ENCODE measurements at regions not wholly inside any gene's neighbourhood (a gene's known extent, or its start where the extent isn't known, plus 50 kb on each side); places are given as distances from the start of the nearest gene placed in this dataset.

- no peak for DNase-seq
Measured at GRCh38 chr10:129365767-129366402, 101.2 kb upstream of the MGMT start.

GRCh38 chr10:129366450-129366849, 100.6 kb upstream of the MGMT start:
- no peak for DNase-seq

DNA sequence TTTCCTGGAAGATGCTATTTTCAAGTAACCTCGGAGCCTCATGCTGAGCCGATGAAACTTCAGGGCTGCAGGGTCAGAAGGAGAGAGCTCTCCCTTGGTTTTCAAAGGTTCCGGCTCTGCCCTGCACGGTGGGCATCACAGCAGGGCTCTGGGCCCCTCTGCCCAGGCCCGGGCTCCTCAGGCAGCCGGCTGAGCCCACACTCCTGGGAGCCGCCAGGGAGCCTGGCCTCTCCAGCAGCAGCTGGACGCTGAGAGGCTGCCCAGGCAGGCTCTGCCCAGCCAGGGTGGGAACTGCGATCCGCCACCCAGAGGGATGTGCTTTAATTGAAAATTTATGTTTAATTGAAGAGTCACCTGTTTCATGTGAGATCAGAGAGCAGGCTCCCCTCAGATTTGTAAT, 97.5 kb upstream of the MGMT start:
- no peak for DNase-seq

GRCh38 chr10:129371541-129371940, 95.5 kb upstream of the MGMT start:
- DNase-seq: no peak

- DNase-seq: no peak
Measured at GRCh38 chr10:129372172-129372571, 94.9 kb upstream of the MGMT start.

- no peak for DNase-seq
Measured at GRCh38 chr10:129373231-129373630, 93.8 kb upstream of the MGMT start.

- DNase-seq: no peak
Measured at GRCh38 chr10:129373718-129374117, 93.3 kb upstream of the MGMT start.

DNA sequence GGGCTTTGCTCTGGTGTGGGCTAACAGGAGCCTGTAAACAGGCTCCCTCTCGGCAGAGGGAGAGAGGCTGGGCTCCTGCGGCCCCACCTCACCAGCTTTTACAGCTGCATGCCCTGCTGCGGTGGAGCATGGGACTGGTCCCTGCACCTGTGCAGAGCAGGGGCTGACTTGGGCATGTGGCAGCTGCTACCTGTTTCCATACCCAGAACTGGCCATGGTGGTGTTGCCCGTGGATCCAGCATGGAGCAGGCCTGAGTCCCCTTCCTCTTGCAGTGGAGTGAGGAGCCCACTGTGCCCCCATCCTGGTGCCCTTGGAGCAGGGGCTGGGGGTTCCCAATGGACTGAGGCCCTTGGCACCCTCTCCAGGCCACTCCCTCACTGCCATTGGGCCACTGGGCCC, 91.9 kb upstream of the MGMT start:
- DNase-seq: no peak

DNA sequence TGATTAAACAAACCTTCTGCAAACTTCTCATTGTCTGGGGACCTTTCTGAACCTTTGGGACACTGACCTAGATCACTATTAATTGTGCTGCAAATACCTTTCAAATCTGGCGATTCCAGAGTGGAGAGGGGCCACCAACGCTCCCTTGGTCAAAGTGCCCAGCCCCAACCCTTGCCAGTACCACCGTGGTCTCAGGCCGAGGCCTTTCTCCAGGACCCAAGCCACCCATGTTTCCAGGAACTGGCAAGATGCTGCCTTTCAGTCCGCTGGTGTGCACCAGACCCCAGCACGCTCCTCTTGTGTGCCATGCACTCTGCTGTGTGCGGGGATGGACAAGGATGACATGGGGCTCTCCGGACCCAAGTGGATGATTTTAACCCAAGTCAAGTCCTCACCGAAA, 91.1 kb upstream of the MGMT start:
- no peak for DNase-seq

GRCh38 chr10:129380279-129380678, 86.8 kb upstream of the MGMT start:
- no peak for DNase-seq

- no peak for DNase-seq
Measured at GRCh38 chr10:129381741-129382140, 85.3 kb upstream of the MGMT start.

DNA sequence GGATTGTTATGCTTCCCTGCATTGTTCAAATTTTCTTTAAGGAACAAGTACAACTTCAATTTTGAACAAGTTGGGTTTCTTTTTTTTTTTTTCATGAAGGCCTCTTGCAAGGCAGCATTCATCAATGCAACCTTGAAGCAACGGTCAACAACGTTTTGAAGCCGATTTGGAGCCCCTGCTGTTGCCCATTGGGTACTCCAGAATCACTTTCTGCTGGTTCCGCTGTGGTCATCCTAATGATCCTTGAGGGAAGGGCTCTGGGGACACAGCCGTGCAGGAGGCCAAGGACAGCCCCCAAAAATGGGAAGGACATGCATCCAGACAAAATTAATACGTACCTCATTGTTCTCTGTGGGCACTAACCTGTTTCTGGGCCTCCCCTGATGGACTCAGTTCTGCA, 84.6 kb upstream of the MGMT start:
- no peak for DNase-seq

GRCh38 chr10:129383651-129384050, 83.4 kb upstream of the MGMT start:
- DNase-seq: no peak

DNA sequence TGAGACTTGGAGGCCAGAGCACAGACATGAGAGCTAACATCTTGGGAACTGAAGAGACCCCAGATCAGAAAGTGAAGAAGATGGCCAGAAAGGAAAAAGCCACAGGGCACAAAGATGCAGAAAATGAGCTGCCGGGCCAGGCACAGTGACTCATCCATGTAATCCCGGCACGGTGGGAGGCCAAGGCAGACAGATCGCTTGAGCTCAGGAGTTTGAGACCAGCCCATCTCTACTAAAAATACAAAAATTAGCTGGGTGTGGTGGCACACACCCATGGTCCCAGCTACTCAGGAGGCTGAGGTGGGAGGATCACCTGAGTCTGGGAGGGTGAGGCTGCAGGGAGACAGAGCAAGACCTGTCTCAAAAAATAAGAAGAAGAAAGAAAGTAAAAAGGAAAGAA, 81.4 kb upstream of the MGMT start:
- DNase-seq: no peak

DNA sequence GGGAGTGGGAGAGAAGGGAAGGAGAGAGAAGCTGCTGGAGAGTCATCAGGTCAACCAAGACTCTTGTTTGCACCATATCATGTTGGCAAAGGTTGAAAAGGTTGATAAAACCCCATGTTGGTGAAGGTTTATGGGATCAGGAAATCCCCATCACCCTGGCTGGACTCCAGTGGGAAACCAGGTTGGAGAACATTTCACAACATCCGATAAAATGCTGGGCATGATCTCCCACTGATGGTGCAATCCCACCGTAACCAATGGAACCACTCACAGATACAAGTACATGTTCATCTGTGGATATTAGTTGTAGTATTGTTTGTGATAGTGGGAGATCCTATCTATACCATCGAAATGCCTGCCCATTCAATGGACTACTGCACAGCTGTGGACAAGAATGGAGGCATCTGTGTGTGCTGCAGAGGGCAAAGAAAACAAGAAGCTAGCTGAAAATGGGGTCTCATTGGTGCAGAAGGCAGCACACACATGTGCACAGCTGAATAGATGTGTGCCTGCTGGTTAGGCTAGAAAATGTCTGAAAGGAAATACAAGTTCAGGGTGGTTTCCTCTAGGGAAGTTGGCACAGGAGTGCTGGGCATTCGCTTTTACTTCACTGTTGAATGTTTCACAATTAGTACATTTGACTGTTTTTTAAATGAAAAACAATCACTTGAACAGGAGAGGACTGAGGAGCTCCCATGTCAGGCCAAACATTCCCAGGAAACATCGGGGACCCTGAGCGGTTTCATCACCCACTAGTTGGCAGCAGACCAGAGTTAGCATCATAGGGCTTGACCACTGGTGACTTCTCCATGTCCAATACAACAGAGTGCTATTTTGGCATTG, 80.4 kb upstream of the MGMT start:
- DNase-seq: no peak

DNA sequence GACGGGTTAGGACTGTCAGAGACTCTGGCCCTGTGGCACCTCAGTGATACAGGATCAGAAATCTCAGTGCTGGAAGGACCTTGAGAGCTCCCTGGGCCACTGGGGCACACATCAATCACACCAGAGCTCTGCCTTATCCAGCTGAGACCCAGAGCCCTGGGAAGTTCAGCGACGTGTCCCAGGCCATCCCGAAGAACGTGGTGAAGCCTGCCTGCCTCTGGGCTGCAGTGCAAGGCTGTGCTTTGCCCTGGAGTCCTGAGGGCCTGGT, 79.8 kb upstream of the MGMT start:
- no peak for DNase-seq

DNA sequence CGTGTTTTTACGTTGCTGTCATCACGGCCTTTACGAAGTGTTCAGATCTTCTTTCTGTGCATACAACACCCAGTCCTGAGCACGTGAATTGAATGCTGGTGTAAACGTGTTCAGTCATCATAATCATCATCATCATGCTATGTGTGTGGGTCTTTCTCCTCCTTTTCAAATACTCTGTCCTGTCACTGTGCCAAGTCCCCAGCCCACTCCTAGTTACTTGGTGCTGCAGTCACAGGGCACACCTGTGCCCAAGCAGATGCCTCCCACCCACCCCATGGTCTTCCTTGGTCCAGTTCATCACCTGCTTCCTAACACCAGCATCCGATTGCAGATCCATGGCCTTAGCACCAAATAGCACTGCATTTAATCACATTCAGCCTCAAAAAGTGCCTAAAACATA, 78.6 kb upstream of the MGMT start:
- no peak for DNase-seq

- DNase-seq: no peak
Measured at GRCh38 chr10:129389194-129389593, 77.8 kb upstream of the MGMT start.

DNA sequence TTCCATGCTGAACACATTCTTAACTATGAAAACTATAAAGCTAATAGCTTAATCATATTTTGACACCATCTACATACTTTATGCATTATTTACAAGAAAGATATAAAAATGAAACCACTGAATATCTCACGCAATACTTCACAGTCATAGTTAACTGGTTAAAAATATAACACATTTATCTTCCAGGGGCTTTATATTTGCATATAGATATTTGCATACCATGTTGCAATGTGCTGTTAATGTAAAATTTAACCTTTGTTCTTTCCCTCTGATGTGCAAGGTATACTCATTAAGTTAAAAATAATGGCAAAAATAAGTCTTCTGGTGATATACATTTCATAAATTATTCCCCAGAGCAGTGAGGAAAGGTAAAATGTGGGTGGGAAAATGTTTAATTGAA, 76.9 kb upstream of the MGMT start:
- no peak for DNase-seq

DNA sequence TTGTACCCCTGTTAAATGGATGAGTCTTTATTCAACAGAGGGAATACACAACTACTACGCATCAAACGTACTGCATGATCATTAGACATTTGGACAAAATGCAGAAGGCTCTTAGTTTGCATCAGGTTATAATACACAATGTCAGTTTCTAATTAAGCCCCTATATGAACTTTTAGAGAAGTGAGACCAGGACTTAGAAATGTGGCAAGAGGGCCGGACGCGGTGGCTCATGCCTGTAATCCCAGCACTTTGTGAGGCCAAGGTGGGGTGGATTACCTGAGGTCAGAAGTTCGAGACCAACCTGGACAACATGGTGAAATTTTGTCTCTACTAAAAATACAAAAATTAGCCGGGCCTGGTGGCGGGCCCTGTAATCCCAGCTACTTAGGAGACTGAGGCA, 76.3 kb upstream of the MGMT start:
- DNase-seq: no peak

DNA sequence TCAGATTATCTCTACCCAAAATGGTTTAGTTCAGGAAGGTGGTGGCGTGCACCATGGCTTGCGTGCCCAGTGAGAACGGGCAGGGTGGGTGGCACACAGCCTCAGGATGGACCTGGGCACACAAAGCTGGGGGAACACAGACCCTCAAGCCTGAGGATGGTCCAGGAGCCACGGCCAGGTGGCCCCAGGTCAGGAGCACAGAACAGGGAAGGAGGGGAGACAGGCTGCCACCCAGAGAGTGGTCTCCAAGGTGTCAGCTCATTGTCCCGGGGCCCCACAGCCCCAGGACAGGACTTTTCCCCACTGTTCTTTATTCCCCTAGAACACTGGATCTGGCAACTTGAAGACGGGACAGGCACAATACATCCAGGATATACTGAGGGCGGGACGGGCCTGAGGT, 75.6 kb upstream of the MGMT start:
- DNase-seq: no peak

DNA sequence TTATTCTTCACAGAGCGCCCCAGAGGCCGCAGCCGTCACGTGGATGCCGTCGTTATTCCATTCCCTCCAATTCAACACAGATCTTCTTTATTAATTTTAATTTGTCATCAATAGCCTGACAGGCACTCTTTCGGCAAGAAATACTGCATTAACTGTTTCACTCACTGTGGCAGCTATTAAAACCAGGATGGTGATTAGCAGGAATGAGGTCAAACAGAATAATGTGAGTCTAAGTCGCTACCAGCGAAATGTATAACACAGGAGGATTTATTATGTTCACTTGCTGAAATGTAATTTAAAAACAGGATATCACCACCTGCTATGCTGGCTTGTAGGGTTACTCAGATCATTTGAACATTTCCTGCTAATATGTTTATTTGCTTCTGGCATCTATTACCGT, 74.2 kb upstream of the MGMT start:
- DNase-seq: no peak

GRCh38 chr10:129393812-129394211, 73.2 kb upstream of the MGMT start:
- DNase-seq: no peak

DNA sequence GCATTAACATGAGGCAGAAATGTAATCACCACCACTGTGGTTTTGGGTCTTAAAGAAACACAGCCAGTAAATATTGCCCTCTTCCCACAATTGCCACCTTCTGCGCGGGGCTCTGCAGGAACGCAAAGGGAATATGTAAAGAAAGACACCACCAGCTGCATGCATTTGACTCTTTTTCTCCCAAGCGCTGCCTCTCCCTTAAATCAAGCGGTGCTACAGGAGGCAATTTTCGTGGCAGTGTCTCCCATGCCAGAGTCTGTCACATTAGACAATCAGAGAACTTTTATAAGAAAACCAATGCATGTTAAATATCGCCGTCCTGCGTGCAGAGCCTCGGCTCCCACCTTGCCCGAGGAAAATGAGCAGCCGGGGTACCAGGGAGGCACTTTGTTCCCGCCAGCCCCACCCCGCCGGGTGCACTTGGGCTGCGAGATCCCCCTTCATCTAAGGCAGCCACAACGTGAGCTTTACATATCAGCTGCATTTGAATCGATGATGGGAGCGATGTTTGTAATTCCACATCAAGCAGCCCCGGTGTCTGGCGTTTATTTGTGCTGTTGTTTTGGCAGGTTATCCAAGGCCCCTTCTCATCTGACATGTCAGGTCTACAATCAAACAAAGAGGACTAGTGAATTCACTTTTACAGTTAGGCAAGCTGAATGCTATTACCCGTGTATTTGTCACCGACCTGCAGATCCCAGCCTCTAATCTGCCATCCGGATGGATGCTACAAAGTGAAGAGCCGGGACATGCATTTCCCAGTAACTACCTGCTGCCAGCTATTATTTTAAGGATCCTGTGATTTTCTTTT, 72.3 kb upstream of the MGMT start:
- DNase-seq: no peak
